Renal cortex interstitium (tissue), 11 donors: ENCODE measurements at regions not wholly inside any gene's neighbourhood (a gene's known extent, or its start where the extent isn't known, plus 50 kb on each side); places are given as distances from the start of the nearest gene placed in this dataset.

ENCODE experiments used
- DNase-seq, 11 donors: peaks; one replicate each; pipeline ENCODE4 v3.0.0-alpha.2; 2013; ENCODE audit warnings: low read depth in 9 of 11, low spot score in 4 of 11; ENCODE audit errors: extremely low read depth in 1 of 11

DNA sequence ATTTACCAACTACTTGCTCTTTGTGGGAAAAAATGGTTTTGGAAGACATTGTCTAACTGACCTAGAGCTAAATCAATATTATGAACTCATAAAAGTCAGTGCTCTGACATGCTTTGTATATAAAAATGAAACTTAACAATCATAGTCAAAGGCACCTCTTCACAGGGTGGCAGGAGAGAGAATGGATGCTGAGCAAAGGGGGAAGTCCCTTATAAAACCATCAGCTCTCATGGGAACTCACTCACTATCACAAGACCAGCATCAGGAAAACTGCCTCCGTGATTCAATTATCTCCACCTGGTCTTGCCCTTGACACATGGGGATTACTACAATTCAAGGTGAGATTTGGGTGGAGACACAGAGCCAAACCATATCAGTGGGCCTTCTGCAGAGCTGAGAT, 417.6 kb upstream of the AUTS2 start:
- no peak for DNase-seq

GRCh38 chr7:69182596-69183467, 415.4 kb upstream of the AUTS2 start:
- no peak for DNase-seq

DNA sequence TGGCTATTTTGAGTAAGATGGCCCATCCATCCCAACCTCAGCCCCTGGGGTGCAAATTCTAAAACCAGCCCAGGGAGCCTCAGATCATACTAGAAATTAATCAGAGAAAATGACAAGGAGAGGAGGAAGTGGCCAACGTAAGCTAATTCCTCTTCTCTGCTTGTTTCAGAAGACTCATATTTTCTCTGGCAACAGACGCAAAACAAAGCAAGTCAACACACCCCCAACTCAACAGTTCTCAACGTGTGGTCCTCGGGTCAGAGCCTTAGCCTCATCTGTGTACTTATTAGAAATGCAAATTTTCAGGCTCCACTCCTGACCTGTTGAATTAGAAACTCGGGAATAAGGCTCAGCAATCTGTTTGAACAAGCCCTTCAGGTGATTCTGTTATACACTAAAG, 413.9 kb upstream of the AUTS2 start:
- DNase-seq, result no peak

- no peak for DNase-seq
These were observed 413.1 kb upstream of the AUTS2 start for GRCh38 chr7:69185170-69185569.

DNA sequence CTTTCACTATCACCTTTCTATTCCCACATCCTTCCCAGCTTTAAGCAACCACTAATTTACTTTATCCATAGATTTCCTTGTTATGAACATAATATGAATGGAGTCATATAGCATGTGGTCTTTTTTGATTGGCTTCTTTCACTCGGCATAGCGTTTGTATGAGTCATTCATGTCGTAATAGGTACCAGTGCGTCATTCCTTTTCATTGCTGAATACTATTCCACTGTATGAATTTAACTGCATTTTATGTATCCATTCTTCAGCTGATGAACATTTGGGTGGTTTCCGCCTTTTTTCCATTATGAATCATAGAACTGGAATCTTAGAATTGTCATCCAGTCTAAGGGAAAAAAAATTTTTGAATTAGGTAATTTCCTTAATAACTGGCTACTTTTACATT, 411.3 kb upstream of the AUTS2 start:
- DNase-seq, result no peak

DNA sequence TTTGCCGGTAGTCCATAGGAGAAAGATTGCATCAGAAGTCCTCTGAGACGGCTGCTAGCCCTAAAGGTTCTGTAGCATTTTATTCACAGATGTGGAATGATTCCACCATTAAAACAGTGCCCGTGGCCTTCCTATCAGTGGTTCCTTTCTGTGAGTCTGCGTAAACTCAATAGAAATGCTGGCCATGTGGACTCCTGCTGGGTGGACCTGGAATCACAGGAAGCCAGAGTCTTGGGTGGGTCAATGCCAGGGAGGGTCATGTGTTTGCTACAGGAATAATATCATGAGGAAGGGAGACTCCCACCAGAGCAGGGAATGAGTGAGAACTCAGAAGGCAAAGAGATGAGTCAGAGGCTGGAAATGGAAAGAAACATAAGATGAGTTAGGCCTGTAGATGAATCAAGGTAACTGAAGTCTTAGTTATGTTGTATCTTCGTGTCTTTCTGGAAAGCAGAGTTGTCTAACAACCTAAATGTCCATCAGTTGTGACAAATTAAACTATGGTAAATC, 410.4 kb upstream of the AUTS2 start:
- no peak for DNase-seq

DNA sequence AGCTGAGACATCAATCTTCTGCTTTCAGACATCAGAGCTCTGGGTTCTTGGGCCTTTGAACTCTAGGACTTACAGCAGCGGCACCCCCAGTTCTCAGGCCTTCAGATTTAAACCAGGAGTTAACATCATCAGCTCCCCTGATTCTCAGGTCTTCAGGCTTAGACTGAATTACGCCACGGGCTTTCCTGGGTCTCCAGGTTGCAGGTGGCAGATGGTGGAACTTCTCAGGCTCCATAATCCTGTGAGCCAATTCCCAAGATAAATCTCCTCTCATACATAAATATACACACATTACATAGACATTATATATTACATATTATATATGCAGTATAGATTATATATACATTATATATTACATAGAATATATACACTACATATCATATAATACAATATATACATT, 408.9 kb upstream of the AUTS2 start:
- DNase-seq, result no peak

- DNase-seq, result no peak
These were observed 408.2 kb upstream of the AUTS2 start for GRCh38 chr7:69190025-69190424.

- no peak for DNase-seq
These were observed 407.5 kb upstream of the AUTS2 start for GRCh38 chr7:69190763-69191162.

- DNase-seq, result peak in 2 of 11 donors; percentile 27 to 34
These were observed 406.1 kb upstream of the AUTS2 start for GRCh38 chr7:69192134-69192533.

- DNase-seq, result no peak
These were observed 405.2 kb upstream of the AUTS2 start for GRCh38 chr7:69193061-69193460.

GRCh38 chr7:69196593-69196992, 401.7 kb upstream of the AUTS2 start:
- DNase-seq, result no peak

GRCh38 chr7:69198250-69198649, 400.0 kb upstream of the AUTS2 start:
- DNase-seq, result no peak

DNA sequence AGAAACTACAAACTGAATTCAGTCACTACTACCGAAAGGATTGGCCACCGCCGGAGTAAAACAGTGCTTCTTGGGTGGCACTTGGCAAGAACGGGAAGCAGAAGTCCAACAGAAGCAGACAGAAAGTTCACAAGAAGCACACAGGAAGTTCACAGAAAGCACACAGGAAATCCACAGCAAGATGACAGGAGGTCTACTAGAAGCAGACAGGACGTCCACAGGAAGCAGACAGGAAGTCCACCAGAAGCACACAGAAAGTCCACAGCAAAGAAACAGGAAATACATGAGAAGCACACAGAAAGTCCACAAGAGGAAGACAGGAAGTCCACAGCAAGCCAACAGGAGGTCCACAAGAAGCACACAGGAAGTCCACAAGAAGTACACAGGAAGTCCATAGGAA, 399.2 kb upstream of the AUTS2 start:
- no peak for DNase-seq

- DNase-seq, result no peak
These were observed 398.6 kb upstream of the AUTS2 start for GRCh38 chr7:69199661-69200060.

GRCh38 chr7:69203871-69204270, 394.4 kb upstream of the AUTS2 start:
- DNase-seq, result no peak

DNA sequence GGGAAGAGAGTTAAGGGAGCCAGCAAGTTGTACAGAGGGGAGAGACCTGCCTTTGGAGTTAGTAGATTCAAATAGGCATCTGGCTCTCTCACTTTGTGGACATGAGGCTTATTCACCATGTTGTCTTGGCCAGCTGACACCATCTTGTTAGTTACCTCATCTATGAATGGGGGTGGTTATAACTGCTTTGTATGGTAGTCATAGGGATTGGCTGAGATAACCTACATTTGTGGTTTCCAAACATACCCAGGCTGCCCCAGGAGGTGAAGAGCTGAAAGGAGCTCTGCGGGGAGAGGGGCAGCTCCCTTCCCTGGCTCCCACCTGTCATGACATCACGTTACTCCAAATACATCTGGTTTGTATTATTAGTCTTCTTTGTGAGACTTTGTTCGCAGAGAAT, 393.3 kb upstream of the AUTS2 start:
- DNase-seq, result no peak

DNA sequence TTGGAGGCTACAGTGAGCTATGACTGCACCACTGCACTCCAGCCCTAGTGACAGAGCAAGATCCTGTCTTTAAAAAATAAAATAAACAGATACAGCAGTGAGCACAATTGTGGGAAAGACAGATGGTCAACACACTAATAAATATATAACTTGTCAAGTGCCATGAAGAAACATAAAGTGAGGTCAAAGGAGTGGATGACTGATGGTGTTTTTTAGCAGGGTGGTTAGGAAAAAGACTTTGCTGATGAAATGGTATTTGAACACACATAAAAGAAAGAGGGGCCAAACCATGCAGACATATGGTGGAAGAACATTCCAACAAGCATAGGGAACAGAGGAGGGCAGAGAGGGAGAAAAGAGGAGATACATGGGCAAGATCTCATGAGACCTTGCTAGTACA, 392.7 kb upstream of the AUTS2 start:
- DNase-seq, result no peak

DNA sequence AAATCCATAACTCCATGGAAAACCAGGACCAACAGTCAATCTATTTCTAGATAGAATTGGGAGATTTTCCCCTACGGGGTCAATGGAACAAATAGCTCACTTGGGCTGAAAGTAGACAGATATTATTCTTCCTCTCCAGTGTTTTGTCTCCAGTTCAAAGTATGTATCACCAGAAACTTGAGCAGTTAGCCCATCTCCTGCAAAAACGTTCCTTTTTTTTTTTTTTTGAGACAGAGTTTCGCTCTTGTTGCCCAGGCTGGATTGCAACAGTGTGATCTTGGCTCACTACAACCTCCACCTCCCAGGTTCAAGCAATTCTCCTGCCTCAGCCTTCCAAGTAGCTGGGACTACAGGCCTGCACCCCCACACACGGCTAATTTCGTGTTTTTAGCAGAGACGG, 390.0 kb upstream of the AUTS2 start:
- DNase-seq, result no peak

DNA sequence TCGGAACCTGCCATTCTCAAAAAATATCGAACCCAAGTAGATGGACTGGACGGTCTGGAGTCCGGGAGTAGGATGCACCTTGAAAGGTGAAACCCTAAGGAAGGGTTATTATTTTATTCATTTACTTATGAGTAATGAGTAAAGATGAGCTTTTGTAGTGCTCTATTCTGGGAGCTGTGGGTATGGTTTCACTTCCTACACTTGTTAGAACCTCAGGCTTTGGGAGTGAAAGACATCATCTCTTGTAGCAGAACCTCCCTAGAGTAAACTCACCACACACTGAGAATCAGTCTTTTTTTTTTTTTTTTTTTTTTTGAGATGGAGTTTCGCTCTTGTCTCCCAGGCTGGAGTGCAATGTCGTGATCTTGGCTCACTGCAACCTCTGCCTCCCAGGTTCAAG, 389.4 kb upstream of the AUTS2 start:
- no peak for DNase-seq

DNA sequence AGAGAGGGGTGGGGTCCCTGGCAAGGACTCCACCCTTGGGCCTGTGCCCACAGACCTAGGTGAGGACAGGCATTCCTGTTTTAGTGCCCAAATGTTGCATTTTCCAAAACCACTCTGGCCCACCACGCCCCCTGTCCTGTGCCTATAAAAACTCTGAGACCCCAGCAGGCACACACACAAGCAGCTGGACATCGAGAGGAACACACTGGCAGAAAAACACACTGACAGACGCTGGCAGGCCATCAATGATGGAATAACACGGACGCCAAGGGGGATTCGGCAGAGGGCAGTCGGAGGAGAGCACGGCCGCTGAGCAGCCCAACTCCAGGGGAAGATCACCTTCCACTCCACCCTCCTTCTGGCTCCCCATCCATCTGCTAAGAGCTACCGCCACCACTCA, 386.9 kb upstream of the AUTS2 start:
- no peak for DNase-seq
